H1 (cell line): ENCODE measurements at regions not wholly inside any gene's neighbourhood (a gene's known extent, or its start where the extent isn't known, plus 50 kb on each side); places are given as distances from the start of the nearest gene placed in this dataset.

Source experiments
- BCL11A ChIP-seq, 2 experiments: IDR thresholded peaks; one replicate each; pipeline ENCODE4 v1.6.1; 2011; ENCODE audit warnings: low read depth in 2 of 2, low read length in 2 of 2, mild to moderate bottlenecking in 2 of 2
- CBX8 ChIP-seq: fragments of 300-800, 300-1000 bp; sonication (generic); IDR thresholded peaks from 2 replicates; pipeline ENCODE4 v1.7.1; 2016; ENCODE audit warnings: low read depth, low read length, borderline replicate concordance
- POLR2A ChIP-seq, 2 experiments: IDR thresholded peaks; 1 replicate in 1 of 2; 2 replicates in 1 of 2; pipeline ENCODE4 v1.6.1; 2011; ENCODE audit warnings: low read depth in 2 of 2, low read length in 2 of 2, mild to moderate bottlenecking in 2 of 2; ENCODE audit errors: control extremely low read depth in 1 of 2
- RNF2 ChIP-seq: fragments of 200-900, 300-1000 bp; sonication (generic); IDR thresholded peaks from 2 replicates; pipeline ENCODE4 v1.7.1; 2016; ENCODE audit warnings: borderline replicate concordance, low read depth, mild to moderate bottlenecking, antibody characterized with exemption, low read length; ENCODE audit not compliant: poor library complexity, severe bottlenecking; ENCODE audit errors: missing control alignments
- TBP ChIP-seq: IDR thresholded peaks from 2 replicates; pipeline ENCODE4 v1.6.1; 2011; ENCODE audit warnings: low read depth, low read length, improper control_type of control experiment
- TF ChIP-seq, protein P1 (sequence below): IDR thresholded peaks from 2 replicates; pipeline ENCODE4 v1.6.1; 2011; ENCODE audit warnings: low read length, improper control_type of control experiment

DNA sequence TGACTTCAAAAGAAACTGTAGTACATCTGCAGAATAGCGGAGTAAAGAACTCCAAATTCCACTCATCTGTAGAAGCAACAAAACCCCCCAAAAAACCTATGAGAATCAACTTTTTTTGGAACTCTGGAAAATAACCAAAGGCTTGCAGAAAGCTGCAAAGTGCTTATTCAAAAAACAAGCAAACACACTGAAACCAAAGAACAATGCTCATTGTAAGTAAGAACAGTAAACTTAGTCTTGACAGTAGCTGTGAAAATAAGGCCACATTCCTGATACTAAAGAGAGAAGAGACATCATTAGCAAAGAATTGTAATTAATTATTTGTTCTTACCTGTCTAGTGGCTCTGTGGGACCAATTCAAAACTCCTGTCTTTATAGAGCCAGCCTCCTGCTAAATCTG lies 534.3 kb upstream of the C16orf82 start (continued):
- TF ChIP-seq RNF2 (no peak), CBX8 (no peak), BCL11A (IDR thresholded peaks at IDR 0.05; ENCODE audit: low read depth in 2 of 2, low read length in 2 of 2) (no peak), TBP (no peak), POLR2A (IDR thresholded peaks at IDR 0.05; ENCODE audit: control extremely low read depth in 1 of 2, low read depth in 2 of 2, low read length in 2 of 2) (no peak)
- TF ChIP-seq, protein P1, sequence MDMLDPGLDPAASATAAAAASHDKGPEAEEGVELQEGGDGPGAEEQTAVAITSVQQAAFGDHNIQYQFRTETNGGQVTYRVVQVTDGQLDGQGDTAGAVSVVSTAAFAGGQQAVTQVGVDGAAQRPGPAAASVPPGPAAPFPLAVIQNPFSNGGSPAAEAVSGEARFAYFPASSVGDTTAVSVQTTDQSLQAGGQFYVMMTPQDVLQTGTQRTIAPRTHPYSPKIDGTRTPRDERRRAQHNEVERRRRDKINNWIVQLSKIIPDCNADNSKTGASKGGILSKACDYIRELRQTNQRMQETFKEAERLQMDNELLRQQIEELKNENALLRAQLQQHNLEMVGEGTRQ: no peak
